ENCODE measurements at regions not wholly inside any gene's neighbourhood (a gene's known extent, or its start where the extent isn't known, plus 50 kb on each side); places are given as distances from the start of the nearest gene placed in this dataset.

- no peak for ATAC-seq (ENCODE audit: insufficient number of reproducible peaks, low FRiP score, low read depth)
- no peak for TF ChIP-seq CTCF (IDR thresholded peaks at IDR 0.05)
- Histone ChIP-seq H3K27ac (no peak overlapping the region), H3K4me3 (no peak overlapping the region), H3K9me3 (no peaks in the 10 kb centered on the region), H3K27me3 (replicated peaks; ENCODE audit: insufficient read depth) (no peaks in the 10 kb centered on the region), H3K4me1 (ENCODE audit: control insufficient read depth in 1 of 2, low read depth in 2 of 2) (no peaks in the 10 kb centered on the region), H3K36me3 (no peaks in the 10 kb centered on the region)
- DNase-seq (ENCODE audit: low spot score), result no peak
Observed at GRCh38 chr1:99589186-99589636, 56.7 kb upstream of the PALMD start.

GRCh38 chr1:99590578-99591209, 55.2 kb upstream of the PALMD start:
- TF ChIP-seq CTCF (IDR thresholded peaks at IDR 0.05), result no peak
- no peak for DNase-seq (ENCODE audit: low spot score)
- no peaks in the 10 kb centered on the region for H3K27me3 ChIP-seq (replicated peaks; ENCODE audit: insufficient read depth)
- no peak overlapping the region for H3K27ac ChIP-seq
- no peak overlapping the region for H3K4me3 ChIP-seq
- ATAC-seq (ENCODE audit: insufficient number of reproducible peaks, low FRiP score, low read depth), result no peak
- H3K36me3 ChIP-seq, result no peaks in the 10 kb centered on the region
- H3K4me1 ChIP-seq (ENCODE audit: control insufficient read depth in 1 of 2, low read depth in 2 of 2), result no peaks in the 10 kb centered on the region
- H3K9me3 ChIP-seq, result no peaks in the 10 kb centered on the region

- DNase-seq (ENCODE audit: low spot score) (no peak), ATAC-seq (ENCODE audit: insufficient number of reproducible peaks, low FRiP score, low read depth) (no peak)
- no peaks in the 10 kb centered on the region for H3K9me3 ChIP-seq
- no peaks in the 10 kb centered on the region for H3K4me1 ChIP-seq (ENCODE audit: control insufficient read depth in 1 of 2, low read depth in 2 of 2)
- TF ChIP-seq CTCF (IDR thresholded peaks at IDR 0.05), result no peak
- H3K27ac ChIP-seq, result no peak overlapping the region
- H3K4me3 ChIP-seq, result no peak overlapping the region
- no peaks in the 10 kb centered on the region for H3K36me3 ChIP-seq
- H3K27me3 ChIP-seq (replicated peaks; ENCODE audit: insufficient read depth), result no peaks in the 10 kb centered on the region
Observed at GRCh38 chr1:99591886-99592285, 54.0 kb upstream of the PALMD start.

GRCh38 chr1:99594205-99594604, 51.7 kb upstream of the PALMD start:
- Histone ChIP-seq H3K4me1 (ENCODE audit: control insufficient read depth in 1 of 2, low read depth in 2 of 2) (peaks cover 0 to 2% of the 10 kb centered on the region in 2 donors), H3K27me3 (replicated peaks; ENCODE audit: insufficient read depth) (no peaks in the 10 kb centered on the region), H3K36me3 (no peaks in the 10 kb centered on the region), H3K9me3 (no peaks in the 10 kb centered on the region), H3K27ac (no peak overlapping the region), H3K4me3 (no peak overlapping the region)
- no peak for DNase-seq (ENCODE audit: low spot score)
- ATAC-seq (ENCODE audit: insufficient number of reproducible peaks, low FRiP score, low read depth), result no peak
- TF ChIP-seq CTCF (IDR thresholded peaks at IDR 0.05), result no peak

GRCh38 chr1:99595041-99595440, 50.9 kb upstream of the PALMD start:
- no peak overlapping the region for H3K4me3 ChIP-seq
- DNase-seq (ENCODE audit: low spot score) (no peak), ATAC-seq (ENCODE audit: insufficient number of reproducible peaks, low FRiP score, low read depth) (no peak)
- no peaks in the 10 kb centered on the region for H3K9me3 ChIP-seq
- peaks cover 0 to 2% of the 10 kb centered on the region in 2 donors for H3K4me1 ChIP-seq (ENCODE audit: control insufficient read depth in 1 of 2, low read depth in 2 of 2)
- H3K27me3 ChIP-seq (replicated peaks; ENCODE audit: insufficient read depth), result no peaks in the 10 kb centered on the region
- TF ChIP-seq CTCF (IDR thresholded peaks at IDR 0.05), result no peak
- no peaks in the 10 kb centered on the region for H3K36me3 ChIP-seq
- H3K27ac ChIP-seq, result no peak overlapping the region

Data from thoracic aorta (tissue), 2 donors.